ENCODE measurements at regions not wholly inside any gene's neighbourhood (a gene's known extent, or its start where the extent isn't known, plus 50 kb on each side); places are given as distances from the start of the nearest gene placed in this dataset.

DNA sequence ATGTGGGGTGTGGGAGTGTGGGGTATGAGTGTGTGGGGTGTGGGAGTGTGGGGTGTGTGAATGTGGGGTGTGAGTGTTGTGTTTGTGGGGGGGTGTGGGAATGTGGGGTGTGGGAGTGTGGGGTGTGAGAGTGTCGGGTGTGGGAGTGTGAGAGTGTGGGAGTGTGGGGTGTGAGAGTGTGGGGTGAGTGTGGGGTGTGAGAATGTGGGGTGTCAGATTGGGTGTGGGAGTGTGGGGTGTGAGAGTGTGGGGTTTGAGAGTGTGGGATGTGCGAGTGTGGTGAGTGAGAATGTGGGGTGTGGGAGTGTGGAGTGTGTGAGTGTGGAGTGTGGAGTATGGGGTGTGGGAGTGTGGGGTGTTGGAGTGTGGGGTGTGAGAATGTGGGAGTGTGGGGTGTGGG is 50.1 kb upstream of the EN2 start (continued):
- TF ChIP-seq GATAD2B (conservative IDR thresholded peaks at IDR 0.05; ENCODE audit: low read depth), result no peak
- TF ChIP-seq, protein P1, sequence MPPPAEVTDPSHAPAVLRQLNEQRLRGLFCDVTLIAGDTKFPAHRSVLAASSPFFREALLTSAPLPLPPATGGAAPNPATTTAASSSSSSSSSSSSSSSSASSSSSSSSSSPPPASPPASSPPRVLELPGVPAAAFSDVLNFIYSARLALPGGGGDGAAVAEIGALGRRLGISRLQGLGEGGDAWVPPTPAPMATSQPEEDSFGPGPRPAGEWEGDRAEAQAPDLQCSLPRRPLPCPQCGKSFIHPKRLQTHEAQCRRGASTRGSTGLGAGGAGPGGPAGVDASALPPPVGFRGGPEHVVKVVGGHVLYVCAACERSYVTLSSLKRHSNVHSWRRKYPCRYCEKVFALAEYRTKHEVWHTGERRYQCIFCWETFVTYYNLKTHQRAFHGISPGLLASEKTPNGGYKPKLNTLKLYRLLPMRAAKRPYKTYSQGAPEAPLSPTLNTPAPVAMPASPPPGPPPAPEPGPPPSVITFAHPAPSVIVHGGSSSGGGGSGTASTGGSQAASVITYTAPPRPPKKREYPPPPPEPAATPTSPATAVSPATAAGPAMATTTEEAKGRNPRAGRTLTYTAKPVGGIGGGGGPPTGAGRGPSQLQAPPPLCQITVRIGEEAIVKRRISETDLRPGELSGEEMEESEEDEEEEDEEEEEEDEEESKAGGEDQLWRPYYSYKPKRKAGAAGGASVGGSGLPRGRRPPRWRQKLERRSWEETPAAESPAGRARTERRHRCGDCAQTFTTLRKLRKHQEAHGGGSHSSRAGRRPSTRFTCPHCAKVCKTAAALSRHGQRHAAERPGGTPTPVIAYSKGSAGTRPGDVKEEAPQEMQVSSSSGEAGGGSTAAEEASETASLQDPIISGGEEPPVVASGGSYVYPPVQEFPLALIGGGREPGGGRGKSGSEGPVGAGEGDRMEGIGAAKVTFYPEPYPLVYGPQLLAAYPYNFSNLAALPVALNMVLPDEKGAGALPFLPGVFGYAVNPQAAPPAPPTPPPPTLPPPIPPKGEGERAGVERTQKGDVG (CRISPR knock-in tag; IDR thresholded peaks at IDR 0.05), result no peak
- no peak for TF ChIP-seq RELA (IDR thresholded peaks at IDR 0.05; ENCODE audit: borderline replicate concordance, partially characterized antibody)
- TF ChIP-seq, protein P2, sequence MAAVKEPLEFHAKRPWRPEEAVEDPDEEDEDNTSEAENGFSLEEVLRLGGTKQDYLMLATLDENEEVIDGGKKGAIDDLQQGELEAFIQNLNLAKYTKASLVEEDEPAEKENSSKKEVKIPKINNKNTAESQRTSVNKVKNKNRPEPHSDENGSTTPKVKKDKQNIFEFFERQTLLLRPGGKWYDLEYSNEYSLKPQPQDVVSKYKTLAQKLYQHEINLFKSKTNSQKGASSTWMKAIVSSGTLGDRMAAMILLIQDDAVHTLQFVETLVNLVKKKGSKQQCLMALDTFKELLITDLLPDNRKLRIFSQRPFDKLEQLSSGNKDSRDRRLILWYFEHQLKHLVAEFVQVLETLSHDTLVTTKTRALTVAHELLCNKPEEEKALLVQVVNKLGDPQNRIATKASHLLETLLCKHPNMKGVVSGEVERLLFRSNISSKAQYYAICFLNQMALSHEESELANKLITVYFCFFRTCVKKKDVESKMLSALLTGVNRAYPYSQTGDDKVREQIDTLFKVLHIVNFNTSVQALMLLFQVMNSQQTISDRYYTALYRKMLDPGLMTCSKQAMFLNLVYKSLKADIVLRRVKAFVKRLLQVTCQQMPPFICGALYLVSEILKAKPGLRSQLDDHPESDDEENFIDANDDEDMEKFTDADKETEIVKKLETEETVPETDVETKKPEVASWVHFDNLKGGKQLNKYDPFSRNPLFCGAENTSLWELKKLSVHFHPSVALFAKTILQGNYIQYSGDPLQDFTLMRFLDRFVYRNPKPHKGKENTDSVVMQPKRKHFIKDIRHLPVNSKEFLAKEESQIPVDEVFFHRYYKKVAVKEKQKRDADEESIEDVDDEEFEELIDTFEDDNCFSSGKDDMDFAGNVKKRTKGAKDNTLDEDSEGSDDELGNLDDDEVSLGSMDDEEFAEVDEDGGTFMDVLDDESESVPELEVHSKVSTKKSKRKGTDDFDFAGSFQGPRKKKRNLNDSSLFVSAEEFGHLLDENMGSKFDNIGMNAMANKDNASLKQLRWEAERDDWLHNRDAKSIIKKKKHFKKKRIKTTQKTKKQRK (IDR thresholded peaks at IDR 0.05; ENCODE audit: low read depth, low read length), result no peak
- no peak for TF ChIP-seq YBX1 (IDR thresholded peaks at IDR 0.05)
- TF ChIP-seq, protein P3, sequence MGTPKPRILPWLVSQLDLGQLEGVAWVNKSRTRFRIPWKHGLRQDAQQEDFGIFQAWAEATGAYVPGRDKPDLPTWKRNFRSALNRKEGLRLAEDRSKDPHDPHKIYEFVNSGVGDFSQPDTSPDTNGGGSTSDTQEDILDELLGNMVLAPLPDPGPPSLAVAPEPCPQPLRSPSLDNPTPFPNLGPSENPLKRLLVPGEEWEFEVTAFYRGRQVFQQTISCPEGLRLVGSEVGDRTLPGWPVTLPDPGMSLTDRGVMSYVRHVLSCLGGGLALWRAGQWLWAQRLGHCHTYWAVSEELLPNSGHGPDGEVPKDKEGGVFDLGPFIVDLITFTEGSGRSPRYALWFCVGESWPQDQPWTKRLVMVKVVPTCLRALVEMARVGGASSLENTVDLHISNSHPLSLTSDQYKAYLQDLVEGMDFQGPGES (IDR thresholded peaks at IDR 0.05), result no peak
- TF ChIP-seq SMARCA5 (IDR thresholded peaks at IDR 0.05), result no peak
